ENCODE measurements at regions not wholly inside any gene's neighbourhood (a gene's known extent, or its start where the extent isn't known, plus 50 kb on each side); places are given as distances from the start of the nearest gene placed in this dataset.

- TF ChIP-seq, protein P1, sequence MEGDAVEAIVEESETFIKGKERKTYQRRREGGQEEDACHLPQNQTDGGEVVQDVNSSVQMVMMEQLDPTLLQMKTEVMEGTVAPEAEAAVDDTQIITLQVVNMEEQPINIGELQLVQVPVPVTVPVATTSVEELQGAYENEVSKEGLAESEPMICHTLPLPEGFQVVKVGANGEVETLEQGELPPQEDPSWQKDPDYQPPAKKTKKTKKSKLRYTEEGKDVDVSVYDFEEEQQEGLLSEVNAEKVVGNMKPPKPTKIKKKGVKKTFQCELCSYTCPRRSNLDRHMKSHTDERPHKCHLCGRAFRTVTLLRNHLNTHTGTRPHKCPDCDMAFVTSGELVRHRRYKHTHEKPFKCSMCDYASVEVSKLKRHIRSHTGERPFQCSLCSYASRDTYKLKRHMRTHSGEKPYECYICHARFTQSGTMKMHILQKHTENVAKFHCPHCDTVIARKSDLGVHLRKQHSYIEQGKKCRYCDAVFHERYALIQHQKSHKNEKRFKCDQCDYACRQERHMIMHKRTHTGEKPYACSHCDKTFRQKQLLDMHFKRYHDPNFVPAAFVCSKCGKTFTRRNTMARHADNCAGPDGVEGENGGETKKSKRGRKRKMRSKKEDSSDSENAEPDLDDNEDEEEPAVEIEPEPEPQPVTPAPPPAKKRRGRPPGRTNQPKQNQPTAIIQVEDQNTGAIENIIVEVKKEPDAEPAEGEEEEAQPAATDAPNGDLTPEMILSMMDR (IDR thresholded peaks at IDR 0.05) = no peak
Observed at GRCh38 chr13:105737688-105738087, 797.8 kb downstream of the EFNB2 start.

GRCh38 chr13:105735281-105735680 is 800.2 kb downstream of the EFNB2 start:
- TF ChIP-seq, protein P1 (IDR thresholded peaks at IDR 0.05) = no peak

DNA sequence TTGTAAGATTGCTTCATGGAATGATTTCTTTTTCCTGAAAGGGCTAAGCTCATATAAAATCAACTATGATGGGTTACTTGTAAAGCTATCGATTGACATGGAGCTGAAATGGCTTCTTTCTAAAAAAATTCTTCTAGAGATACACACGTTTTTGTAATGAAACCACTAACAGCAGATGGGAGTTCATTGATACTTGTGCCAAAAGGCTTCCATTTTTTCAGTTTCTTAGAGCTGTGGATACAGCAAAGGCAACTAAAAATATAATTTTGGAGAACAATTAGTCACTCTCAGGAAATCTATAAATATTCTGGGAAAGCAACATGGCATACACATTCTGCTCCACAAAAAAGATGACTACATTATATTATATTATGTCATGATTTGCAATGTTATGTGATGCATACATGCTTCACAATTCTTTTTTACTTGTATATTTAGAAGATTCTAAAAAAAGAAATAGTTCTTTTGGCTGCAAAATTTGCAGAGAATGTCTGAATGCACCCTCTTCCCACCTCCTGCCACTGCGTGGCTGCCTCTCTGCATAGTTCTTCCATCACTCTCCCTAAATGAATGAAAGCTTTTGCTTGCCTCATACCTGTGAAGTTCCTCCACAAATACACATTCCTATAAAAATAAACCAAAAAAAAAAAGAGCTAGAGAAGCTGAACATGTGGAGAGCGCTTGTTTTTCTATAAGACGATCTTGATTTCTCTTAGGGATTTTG is 802.5 kb downstream of the EFNB2 start:
- TF ChIP-seq, protein P1 (IDR thresholded peaks at IDR 0.05) = no peak

- TF ChIP-seq, protein P1 (IDR thresholded peaks at IDR 0.05) = no peak
Observed at GRCh38 chr13:105725887-105726286, 809.6 kb downstream of the EFNB2 start.

GRCh38 chr13:105721016-105721415 is 814.4 kb downstream of the EFNB2 start:
- TF ChIP-seq, protein P1 (IDR thresholded peaks at IDR 0.05) = no peak

DNA sequence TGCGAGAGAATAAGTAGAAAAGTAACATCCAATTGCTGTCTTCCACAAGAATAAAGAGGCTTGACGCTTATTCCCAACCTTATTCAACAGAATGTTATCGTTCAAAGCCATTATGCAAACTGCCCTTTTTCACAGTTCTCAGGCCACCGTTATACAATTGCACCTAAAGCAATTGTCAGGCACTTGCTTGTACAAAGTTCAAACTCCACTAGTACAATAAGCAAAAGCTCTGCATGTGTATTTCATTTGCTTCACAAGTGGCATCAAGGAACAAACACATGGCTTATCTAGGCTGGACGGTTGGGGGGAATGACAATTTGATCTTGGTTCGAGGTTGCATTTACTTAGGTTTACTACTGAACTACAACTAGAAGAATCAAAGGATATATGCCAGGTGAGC is 815.6 kb downstream of the EFNB2 start:
- TF ChIP-seq, protein P1 (IDR thresholded peaks at IDR 0.05) = no peak

DNA sequence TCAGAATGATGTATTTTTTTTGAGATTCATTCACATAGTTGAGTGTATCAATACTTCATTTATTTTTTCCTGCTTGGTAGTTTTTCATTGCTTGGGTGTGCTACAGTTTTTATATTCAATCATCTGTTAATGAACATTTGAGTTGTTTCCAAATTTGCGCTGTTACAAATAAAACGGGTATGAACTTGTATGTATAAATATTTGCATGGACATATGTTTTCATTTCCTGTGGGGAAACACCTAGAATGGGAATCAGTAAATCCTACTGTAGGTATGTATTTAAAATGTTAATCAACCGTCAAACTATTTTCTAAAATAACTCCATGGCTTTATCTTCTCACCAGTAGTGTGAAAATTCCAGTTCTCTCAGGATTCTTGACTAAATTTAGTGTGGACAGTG is 826.3 kb downstream of the EFNB2 start:
- TF ChIP-seq, protein P1 (IDR thresholded peaks at IDR 0.05) = no peak

GRCh38 chr13:105703843-105704242 is 831.6 kb downstream of the EFNB2 start:
- TF ChIP-seq, protein P1 (IDR thresholded peaks at IDR 0.05) = no peak
